GM23248 (cell line): ENCODE measurements at regions not wholly inside any gene's neighbourhood (a gene's known extent, or its start where the extent isn't known, plus 50 kb on each side); places are given as distances from the start of the nearest gene placed in this dataset.
A peak's percentile ranks its signal among the peaks of the same experiment; 100 is the strongest.

Source experiments
- DNase-seq: peaks from one replicate; pipeline ENCODE4 v3.0.0-alpha.2; 2015
- H2AFZ ChIP-seq: fragments of 200-600 bp; sonication (generic); 2 replicates; pipeline ENCODE4 v1.6.1; 2016; ENCODE audit warnings: antibody characterized with exemption
- H3F3A ChIP-seq: fragments of 200-600 bp; sonication (generic); 2 replicates; pipeline ENCODE4 v1.6.1; 2016; ENCODE audit warnings: mild to moderate bottlenecking, antibody characterized with exemption, mixed run types; ENCODE audit not compliant: insufficient read depth
- H3K27ac ChIP-seq: fragments of 200-600 bp; sonication (generic); 2 replicates; pipeline ENCODE4 v1.5.1; 2016; ENCODE audit warnings: mild to moderate bottlenecking
- H3K27me3 ChIP-seq: fragments of 200-600 bp; sonication (generic); replicated peaks from 2 replicates; pipeline ENCODE4 v1.6.1; 2016; ENCODE audit warnings: mild to moderate bottlenecking; ENCODE audit not compliant: insufficient read depth
- H3K36me3 ChIP-seq: fragments of 200-600 bp; sonication (generic); 2 replicates; pipeline ENCODE4 v1.6.1; 2016; ENCODE audit warnings: low read depth, mild to moderate bottlenecking
- H3K4me1 ChIP-seq: fragments of 200-600 bp; sonication (generic); 2 replicates; pipeline ENCODE4 v1.6.1; 2016; ENCODE audit warnings: mild to moderate bottlenecking; ENCODE audit not compliant: insufficient read depth
- H3K4me2 ChIP-seq: fragments of 200-600 bp; sonication (generic); one replicate; pipeline ENCODE4 v1.6.1; 2016; ENCODE audit warnings: mild to moderate bottlenecking; ENCODE audit not compliant: unreplicated experiment
- H3K4me3 ChIP-seq: fragments of 200-600 bp; sonication (generic); 2 replicates; pipeline ENCODE4 v1.5.1; 2016; ENCODE audit warnings: mild to moderate bottlenecking
- H3K79me2 ChIP-seq: fragments of 200-600 bp; sonication (generic); 2 replicates; pipeline ENCODE4 v1.6.1; 2016; ENCODE audit warnings: mild to moderate bottlenecking; ENCODE audit not compliant: insufficient read depth
- H3K9ac ChIP-seq: fragments of 200-600 bp; sonication (generic); 2 replicates; pipeline ENCODE4 v1.6.1; 2016; ENCODE audit warnings: mild to moderate bottlenecking
- H3K9me2 ChIP-seq: fragments of 200-600 bp; sonication (generic); 2 replicates; pipeline ENCODE4 v1.6.1; 2016; ENCODE audit warnings: mixed run types, mild to moderate bottlenecking, moderate library complexity; ENCODE audit not compliant: insufficient read depth
- H3K9me3 ChIP-seq: fragments of 200-600 bp; sonication (generic); one replicate; pipeline ENCODE4 v1.6.1; 2017; ENCODE audit warnings: low read depth
- H4K20me1 ChIP-seq: fragments of 200-600 bp; sonication (generic); 2 replicates; pipeline ENCODE4 v1.6.0; 2016; ENCODE audit not compliant: insufficient read depth
- EZH2 ChIP-seq: fragments of 200-600 bp; sonication (generic); IDR thresholded peaks from 2 replicates; pipeline ENCODE4 v1.6.1; 2018; ENCODE audit warnings: antibody characterized with exemption, mild to moderate bottlenecking; ENCODE audit not compliant: insufficient read depth, poor library complexity, severe bottlenecking
- EZH2phosphoT487 ChIP-seq: fragments of 200-600 bp; sonication (generic); IDR thresholded peaks from 2 replicates; pipeline ENCODE4 v1.6.1; 2018; ENCODE audit warnings: antibody characterized with exemption, moderate library complexity, mild to moderate bottlenecking, low read depth; ENCODE audit not compliant: insufficient read depth
- WGBS, 2 experiments: methylation state at CpG; one replicate each; pipeline ENCODE4 v1.1.6; 2015 to 2017; ENCODE audit warnings: low lambda C conversion rate in 2 of 2, low coverage in 1 of 2; ENCODE audit errors: missing lambda C conversion rate in 2 of 2; 5-methylcytosine and 5-hydroxymethylcytosine counted together
- in situ Hi-C: fragments of 300-500 bp; cut with MboI; formaldehyde crosslinking; loops from 2 replicates; pipeline ENCODE4 v1.15.0; 2020

DNA sequence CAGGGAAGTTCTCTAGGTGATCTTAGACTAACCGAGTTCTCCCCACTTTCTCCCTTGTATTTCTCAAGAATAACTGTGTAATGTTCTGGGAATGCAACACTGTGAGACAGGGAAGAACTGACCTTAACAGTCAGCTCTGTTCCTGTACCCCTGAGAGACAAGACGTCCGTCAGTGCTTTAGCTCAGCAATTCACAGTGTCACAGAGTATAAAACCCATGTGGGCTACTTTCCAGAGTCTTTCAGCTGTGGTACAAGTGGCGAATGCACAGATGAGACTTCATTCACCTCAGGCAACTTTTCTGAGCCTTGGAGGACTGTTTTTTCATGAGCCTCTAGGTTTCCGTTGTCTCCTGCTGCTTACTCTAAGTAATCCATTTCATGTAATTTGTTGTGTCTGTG is 458.8 kb downstream of the SPATA31D1 start:
- no peaks in the 10 kb centered on the region for H3K4me1 ChIP-seq
- WGBS, 2 experiments = 47 to 48% methylated on average over 5 of the region's 5 CpGs
- H3K4me3 ChIP-seq = no peak overlapping the region
- H3K79me2 ChIP-seq = no peaks in the 10 kb centered on the region
- no peaks in the 10 kb centered on the region for H3K9me2 ChIP-seq
- no peak overlapping the region for H2AFZ ChIP-seq
- no peaks in the 10 kb centered on the region for H3F3A ChIP-seq
- H3K9ac ChIP-seq = no peak overlapping the region
- TF ChIP-seq EZH2 (no peak), EZH2phosphoT487 (no peak)
- H4K20me1 ChIP-seq = no peaks in the 10 kb centered on the region
- H3K4me2 ChIP-seq = no peak overlapping the region
- DNase-seq = no peak
- in situ Hi-C loops = no loop called here
- H3K9me3 ChIP-seq = peaks cover 2% of the 10 kb centered on the region
- H3K27me3 ChIP-seq = peaks cover 13% of the 10 kb centered on the region
- H3K36me3 ChIP-seq = no peaks in the 10 kb centered on the region
- no peak overlapping the region for H3K27ac ChIP-seq

GRCh38 chr9:82449986-82450385 is 461.4 kb downstream of the SPATA31D1 start:
- no peak overlapping the region for H3K4me3 ChIP-seq
- H2AFZ ChIP-seq = no peak overlapping the region
- H3K36me3 ChIP-seq = no peaks in the 10 kb centered on the region
- peaks cover 2% of the 10 kb centered on the region for H3K9me3 ChIP-seq
- H4K20me1 ChIP-seq = no peaks in the 10 kb centered on the region
- no peaks in the 10 kb centered on the region for H3K79me2 ChIP-seq
- no peaks in the 10 kb centered on the region for H3F3A ChIP-seq
- no peaks in the 10 kb centered on the region for H3K4me1 ChIP-seq
- no peaks in the 10 kb centered on the region for H3K9me2 ChIP-seq
- DNase-seq = no peak
- no peak for TF ChIP-seq EZH2
- no peak for TF ChIP-seq EZH2phosphoT487
- H3K27ac ChIP-seq = no peak overlapping the region
- no peak overlapping the region for H3K9ac ChIP-seq
- in situ Hi-C loops = loop anchor here (10.0 kb wide), 1 partner anchor 55 kb away; no protein-coding TSS in a partner anchor
- H3K4me2 ChIP-seq = no peak overlapping the region
- H3K27me3 ChIP-seq = peaks cover 6% of the 10 kb centered on the region

- no peak overlapping the region for H3K4me2 ChIP-seq
- no peaks in the 10 kb centered on the region for H3K36me3 ChIP-seq
- H3K27ac ChIP-seq = no peak overlapping the region
- no peak overlapping the region for H3K9ac ChIP-seq
- no peaks in the 10 kb centered on the region for H3K79me2 ChIP-seq
- peaks cover 12% of the 10 kb centered on the region; the same call in 1 of the 2 replicates for H3K4me1 ChIP-seq
- peaks cover 15% of the 10 kb centered on the region for H3F3A ChIP-seq
- H4K20me1 ChIP-seq = no peaks in the 10 kb centered on the region
- H2AFZ ChIP-seq = no peak overlapping the region
- TF ChIP-seq EZH2 = no peak
- TF ChIP-seq EZH2phosphoT487 = no peak
- 35 to 42% methylated on average over 3 of the region's 3 CpGs for WGBS, 2 experiments
- no peaks in the 10 kb centered on the region for H3K27me3 ChIP-seq
- no peaks in the 10 kb centered on the region for H3K9me3 ChIP-seq
- no peak for DNase-seq
- no peaks in the 10 kb centered on the region for H3K9me2 ChIP-seq
- in situ Hi-C loops = loop anchor here (10.0 kb wide), 1 partner anchor 60 kb away; no protein-coding TSS in a partner anchor
- H3K4me3 ChIP-seq = no peak overlapping the region
Measured at GRCh38 chr9:82454509-82455190, 466.1 kb downstream of the SPATA31D1 start.

DNA sequence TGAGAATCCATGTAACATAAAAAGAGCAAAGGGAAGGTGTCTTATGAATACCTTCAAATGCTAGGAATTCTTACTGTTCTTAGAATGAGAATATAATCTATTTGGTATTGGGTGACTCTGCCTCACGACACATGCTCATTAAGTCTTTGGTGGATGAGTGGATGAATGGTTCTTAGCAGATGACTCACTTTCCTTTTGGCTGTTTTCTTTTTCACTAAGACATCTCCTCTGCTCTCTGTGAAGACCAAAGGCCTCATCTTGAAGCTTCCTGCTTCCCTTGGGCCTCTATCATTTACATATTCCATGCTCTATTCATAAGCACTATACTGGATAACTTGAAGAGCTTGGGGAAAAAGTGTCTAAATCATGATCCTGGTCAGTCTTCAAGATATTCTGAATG is 468.1 kb downstream of the SPATA31D1 start:
- Histone ChIP-seq H3K79me2 (no peaks in the 10 kb centered on the region), H3K9me2 (no peaks in the 10 kb centered on the region), H3K27ac (no peak overlapping the region), H3F3A (peaks cover 15% of the 10 kb centered on the region), H3K9ac (no peak overlapping the region), H3K9me3 (no peaks in the 10 kb centered on the region), H3K4me1 (peaks cover 12% of the 10 kb centered on the region; the same call in 1 of the 2 replicates), H4K20me1 (no peaks in the 10 kb centered on the region), H3K4me3 (no peak overlapping the region), H3K27me3 (no peaks in the 10 kb centered on the region), H3K4me2 (no peak overlapping the region), H3K36me3 (no peaks in the 10 kb centered on the region), H2AFZ (peak overlapping the region; percentile 37; the same call in 1 of the 2 replicates)
- in situ Hi-C loops = loop anchor here (10.0 kb wide), 1 partner anchor 62 kb away; no protein-coding TSS in a partner anchor
- WGBS, 2 experiments = 9 to 12% methylated on average over 1 of the region's 1 CpG
- peak; percentile 74 for DNase-seq
- no peak for TF ChIP-seq EZH2phosphoT487
- TF ChIP-seq EZH2 = no peak

GRCh38 chr9:82457298-82457697 is 468.7 kb downstream of the SPATA31D1 start:
- Histone ChIP-seq H3K4me1 (peaks cover 12% of the 10 kb centered on the region; the same call in 1 of the 2 replicates), H3K27ac (no peak overlapping the region), H3F3A (peaks cover 15% of the 10 kb centered on the region), H3K79me2 (no peaks in the 10 kb centered on the region), H3K9me2 (no peaks in the 10 kb centered on the region), H3K36me3 (no peaks in the 10 kb centered on the region), H3K4me3 (no peak overlapping the region), H3K9me3 (no peaks in the 10 kb centered on the region), H3K4me2 (no peak overlapping the region), H3K27me3 (no peaks in the 10 kb centered on the region), H2AFZ (no peak overlapping the region), H4K20me1 (no peaks in the 10 kb centered on the region), H3K9ac (no peak overlapping the region)
- DNase-seq = peak; percentile 4
- 32 to 33% methylated on average over 2 of the region's 2 CpGs for WGBS, 2 experiments
- TF ChIP-seq EZH2 (no peak), EZH2phosphoT487 (no peak)
- in situ Hi-C loops = loop anchor here (10.0 kb wide), 1 partner anchor 62 kb away; no protein-coding TSS in a partner anchor
